HK-2 (cell line): ENCODE measurements at regions not wholly inside any gene's neighbourhood (a gene's known extent, or its start where the extent isn't known, plus 50 kb on each side); places are given as distances from the start of the nearest gene placed in this dataset.
"Not testable (repeated sequence)": the region's sequence is repeated elsewhere in the genome, so short reads cannot be mapped to it uniquely, and the experiment has no call there.

ENCODE experiments used
- DNase-seq: peaks from one replicate; pipeline ENCODE4 v3.0.0-alpha.2; 2018; ENCODE audit not compliant: unreplicated experiment

DNA sequence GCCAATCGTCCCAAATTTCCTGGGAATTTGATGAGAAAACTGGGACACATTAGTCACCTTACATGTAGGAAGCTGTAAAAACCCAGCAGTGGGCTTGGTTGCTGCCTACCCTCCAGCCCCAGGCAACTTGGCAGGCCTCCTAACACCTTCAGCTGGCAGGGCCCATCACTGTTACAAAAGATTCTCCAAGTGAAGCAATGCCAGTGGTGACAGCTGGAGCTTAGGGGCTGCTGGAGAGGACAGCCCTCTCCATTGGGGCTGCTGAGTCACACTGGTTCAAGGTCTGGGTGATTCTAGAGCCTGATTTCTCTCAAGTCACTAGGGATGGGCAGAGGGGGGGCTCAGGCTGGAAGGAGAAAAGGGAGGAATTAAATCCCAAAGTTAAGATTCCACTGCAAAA, 180.6 kb downstream of the COPRS start:
- DNase-seq: no peak

DNA sequence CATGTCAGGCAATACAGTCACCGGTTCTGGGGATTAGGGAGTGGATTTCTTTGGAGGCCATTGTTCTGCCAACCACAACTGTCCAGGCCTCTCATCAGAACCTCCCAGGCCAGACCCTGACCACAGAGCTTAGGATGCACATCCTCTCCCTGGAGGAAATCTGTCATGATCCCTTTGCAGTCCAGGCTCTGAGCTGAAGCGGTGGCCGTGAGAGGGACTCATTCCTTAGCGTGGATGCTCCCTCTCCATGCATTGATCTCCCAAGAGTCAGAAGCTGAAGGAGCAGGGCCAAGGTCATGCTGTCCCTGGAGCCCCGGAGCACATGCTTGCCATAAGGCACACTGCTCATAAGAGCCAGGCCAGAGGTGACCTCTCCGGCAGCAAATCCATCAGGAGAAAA, 181.4 kb downstream of the COPRS start:
- DNase-seq: no peak

DNA sequence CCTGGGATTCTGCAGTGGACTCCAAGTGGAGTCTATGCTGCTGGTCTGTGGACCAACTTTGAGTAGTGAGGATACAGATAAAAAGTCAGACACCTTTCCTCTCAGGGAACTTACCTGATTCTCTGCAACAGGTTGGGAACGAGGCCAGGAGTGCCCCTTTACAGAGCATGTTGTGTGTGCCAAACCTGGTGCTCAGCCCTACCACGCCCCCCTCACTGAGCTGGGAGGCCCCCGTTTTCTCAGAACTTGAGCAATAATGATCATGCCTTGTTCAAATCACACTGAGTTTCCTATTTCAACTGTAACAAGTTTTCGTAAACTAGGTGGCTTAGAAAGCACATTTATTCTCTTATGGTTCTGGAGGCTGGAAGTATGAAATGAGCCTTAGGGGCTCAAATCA, 182.0 kb downstream of the COPRS start:
- DNase-seq: no peak

DNA sequence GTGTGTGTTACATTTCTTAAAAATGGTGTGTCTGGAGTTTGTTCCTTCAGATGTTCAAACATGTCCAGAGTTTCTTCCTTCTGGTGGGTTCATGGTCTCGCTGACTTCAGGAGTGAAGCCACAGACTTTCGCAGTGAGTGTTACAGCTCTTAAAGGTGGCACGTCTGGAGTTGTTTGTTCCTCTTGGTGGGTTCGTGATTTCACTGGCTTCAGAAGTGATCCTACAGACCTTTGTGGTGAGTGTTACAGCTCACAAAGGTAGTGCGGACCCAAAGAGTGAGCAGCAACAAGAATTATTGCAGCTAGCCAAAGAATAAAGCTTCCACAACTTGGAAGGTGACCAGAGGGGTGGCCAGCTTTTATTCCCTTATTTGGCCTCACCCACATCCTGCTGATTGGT, 183.7 kb downstream of the COPRS start:
- DNase-seq: not testable (repeated sequence)

DNA sequence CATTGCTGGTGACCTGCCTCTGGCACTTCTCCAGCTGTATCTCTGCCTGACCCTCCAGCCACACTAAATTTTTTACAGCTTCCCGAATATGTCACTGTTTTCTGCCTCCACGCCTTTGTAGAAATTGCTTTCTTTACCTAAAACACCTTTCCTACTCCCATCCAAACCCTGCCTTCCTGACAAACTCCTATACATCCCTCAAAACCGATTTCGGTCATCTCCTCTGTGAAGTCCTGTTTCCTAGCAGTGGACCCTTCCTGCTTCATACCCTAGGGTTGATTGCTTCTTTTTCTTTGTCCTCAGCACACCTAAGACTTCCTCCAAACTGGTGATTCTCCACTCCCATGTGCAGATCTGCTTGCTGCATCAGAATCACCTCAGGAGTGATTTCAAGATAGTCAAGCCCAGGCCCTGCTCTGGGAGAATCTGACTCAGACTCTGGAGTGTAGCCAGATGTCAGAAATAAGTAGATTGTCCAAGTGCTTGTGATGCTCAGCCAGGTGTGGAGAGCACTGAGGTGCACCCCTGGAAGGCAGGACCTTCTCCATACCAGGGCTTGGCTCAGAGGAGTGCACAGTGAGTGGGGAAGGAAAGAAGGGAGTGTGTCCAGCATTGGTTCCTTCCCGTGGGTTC, 184.2 kb downstream of the COPRS start:
- peak; percentile 7 for DNase-seq

DNA sequence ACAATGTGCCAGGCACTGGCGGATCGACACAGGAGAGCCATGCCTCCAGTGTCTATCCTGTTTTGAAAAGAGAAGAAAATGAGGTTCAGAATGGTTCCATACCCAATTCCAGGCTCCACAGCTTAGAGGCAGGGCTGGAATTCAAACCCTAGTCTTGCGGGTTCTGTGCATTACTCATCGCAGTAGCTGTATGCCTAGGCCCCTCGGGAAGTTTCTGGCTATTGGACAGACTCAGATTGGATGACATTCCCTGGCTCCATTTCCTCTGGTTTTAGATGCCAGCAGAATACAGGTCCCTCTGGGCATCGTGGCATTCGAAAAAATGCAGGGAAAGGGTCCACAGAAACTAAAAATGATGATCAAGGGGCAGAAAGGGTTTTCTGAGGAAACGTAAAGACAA, 184.7 kb downstream of the COPRS start:
- DNase-seq: no peak

DNA sequence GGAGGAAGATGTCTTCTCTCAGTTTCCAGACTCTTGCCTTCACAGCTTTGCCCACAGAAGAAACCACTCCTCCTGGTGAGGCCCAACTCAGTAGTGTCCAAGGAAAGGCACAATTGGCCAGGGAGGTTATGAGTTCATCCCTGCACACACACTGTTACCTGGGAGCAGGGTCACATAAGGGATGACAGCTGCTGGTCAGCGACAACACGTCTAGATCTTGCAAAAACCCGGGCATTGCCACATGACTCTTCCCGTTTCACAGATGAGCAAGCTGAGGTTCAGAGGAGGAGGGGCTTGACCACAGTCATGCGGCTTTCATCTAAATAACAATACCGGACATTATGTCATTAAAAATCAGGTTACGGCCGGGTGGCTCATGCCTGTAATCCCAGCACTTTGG, 186.0 kb downstream of the COPRS start:
- DNase-seq: no peak

DNA sequence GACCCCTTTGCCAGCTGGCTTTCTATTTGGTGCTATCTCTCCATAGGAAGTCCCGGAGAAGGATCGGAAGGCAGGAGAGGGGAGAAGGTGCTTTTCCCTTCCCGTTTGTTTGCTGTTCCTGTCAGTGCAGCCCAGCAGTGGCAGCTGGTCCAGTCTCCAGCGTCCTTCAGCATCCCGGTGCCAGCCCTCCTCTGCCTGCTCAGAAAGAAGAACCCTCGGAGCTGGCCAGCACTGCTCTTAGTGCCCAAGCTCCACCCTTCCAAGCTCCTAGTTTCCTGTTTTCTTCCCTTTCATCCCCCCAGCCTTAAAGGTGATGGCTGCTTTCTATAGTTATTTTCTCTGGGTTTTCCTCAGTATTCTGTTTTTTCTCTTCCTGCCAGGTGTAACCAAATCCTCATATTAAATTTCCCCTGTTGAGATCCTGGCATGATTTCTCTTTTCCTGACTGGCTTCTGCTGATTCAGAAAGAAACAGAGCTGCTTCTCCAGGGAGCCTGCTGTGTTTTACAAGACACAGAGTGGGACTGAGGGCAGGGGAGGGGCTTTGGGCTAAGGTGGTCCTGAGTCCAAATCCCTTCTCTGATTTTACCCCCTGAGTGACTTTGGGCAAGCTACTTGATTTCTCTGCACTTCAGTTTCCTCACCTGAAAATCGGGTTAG, 186.8 kb downstream of the COPRS start:
- DNase-seq: no peak

DNA sequence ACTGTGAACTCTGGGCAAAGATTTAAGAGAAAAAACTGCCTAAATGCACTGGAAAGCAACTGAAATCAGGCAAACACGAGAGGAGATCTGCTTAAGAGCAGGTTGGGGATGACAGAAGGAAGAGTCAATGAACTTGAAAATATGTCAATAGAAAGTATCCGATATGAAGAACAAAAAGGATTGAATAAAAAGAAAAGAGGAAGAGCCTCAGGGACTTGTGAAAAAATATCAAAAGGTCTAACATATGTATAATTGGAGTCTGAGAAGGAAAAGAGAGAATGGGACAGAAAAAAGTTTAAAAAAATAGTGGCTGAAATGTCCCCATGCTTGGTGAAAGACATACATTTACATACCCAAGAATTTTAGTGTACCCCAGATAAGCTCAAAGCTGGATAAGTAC, 195.5 kb downstream of the COPRS start:
- DNase-seq: no peak

DNA sequence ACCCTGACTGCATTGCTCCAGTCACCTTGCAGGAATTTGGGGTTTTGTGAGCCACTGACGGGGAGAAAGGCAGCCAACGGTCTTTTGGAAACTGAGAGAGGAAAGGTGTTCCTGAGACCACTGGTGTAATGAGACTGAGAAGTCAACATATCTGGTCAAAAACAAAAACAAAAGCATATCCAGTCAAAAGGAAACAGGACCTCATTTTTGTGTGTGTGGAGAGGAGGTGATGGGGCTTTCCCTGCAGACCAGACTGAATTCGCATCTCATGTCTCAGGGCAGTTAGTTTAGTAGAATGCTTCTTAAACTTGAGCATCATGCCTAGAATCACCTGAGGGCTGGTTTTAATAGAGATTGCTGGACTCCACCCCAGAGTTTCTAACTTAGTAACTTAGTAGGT, 198.4 kb downstream of the COPRS start:
- DNase-seq: no peak

DNA sequence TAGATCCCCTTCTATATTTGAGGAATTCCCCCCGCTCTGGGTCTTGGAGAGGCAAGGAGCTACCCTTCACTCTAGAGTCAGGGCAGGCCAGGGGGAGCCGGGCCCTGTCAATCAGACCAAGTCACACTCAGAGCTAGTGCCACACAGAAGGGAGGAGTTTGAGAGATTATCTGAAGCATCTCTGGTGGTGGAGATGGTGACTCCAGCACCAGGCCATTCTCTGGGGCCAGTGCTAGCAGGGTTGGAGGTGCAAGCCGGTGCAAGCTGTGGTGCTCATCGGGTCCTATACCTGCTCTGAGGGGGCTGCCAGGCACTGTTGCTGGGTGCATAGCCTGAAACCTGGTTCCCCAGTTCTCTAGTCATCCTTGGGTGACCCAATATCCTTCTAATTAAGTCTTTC, 201.2 kb downstream of the COPRS start:
- DNase-seq: no peak

DNA sequence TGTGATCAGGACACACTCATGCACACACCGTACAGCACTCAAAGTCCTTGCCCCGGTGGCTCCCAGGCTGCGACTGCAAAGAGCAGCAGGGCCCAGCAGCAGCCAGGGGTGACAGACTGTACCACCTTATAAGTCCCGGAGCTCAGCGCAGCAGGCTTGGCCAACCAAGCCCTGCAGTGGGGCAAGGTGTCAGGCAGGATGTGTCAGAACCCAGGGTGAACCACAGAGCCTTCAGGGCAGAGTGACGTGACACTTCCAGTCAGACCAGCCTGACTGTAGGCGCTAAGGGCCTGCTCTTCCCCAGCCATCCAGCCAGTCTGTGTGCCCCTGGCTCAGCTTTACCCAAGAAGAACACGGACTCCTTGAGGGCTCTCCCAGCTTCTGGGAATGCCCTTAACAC, 204.1 kb downstream of the COPRS start:
- peak; percentile 10 for DNase-seq

DNA sequence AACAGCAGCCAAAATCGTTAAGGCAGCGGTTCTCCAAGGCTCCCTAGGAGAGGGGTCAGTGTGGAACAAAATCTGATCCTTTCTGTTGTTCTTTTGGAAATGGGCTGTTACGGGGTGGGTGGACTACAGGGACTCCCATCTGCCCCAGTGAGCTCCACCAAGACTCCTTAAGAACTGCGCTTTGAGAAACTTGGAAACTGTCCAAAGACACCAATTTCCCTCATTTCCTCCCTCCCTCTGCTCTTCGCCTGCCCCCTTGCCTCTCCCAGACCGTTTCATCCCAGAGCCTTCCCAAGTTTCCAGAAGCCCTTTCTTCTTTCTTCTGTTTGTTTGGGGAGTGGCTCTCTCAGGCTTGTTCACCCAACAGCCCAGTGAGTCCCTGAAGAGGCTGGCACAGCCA, 205.4 kb downstream of the COPRS start:
- no peak for DNase-seq

DNA sequence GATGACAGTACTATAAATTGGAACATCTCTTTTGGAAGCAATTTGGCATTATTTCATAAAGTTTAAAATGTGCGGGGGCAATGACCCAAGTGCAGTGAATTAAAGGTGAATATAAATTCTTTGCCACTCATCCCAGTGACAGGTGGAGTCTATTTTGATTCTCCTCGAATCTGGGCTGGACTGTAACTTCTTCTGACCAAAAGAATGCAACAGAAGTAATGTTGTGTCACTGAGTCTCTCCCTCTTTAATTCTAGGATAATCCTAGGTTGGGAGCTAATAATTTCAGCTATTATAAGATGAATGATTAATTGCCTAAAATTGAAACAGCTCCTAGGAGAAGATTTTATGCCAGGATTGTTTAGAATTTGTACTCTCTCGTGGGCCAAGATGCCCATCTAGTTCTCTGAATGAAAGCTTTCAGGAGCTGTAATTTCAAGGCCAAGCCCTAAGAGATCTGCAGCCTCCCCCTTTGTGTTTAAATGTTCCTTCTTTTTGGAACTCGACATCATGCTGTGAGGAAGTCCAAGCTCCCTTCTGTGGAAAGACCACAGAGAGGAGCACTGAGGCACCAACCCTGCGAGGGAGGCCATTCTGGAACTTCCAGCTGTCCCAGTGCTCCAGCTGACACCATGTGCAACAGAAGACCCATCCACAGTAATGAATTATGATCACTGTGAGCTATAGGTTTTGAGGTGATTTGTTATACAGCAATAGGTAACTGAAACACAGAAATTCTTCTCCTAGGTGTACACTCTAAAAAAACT, 208.1 kb downstream of the COPRS start:
- DNase-seq: no peak

DNA sequence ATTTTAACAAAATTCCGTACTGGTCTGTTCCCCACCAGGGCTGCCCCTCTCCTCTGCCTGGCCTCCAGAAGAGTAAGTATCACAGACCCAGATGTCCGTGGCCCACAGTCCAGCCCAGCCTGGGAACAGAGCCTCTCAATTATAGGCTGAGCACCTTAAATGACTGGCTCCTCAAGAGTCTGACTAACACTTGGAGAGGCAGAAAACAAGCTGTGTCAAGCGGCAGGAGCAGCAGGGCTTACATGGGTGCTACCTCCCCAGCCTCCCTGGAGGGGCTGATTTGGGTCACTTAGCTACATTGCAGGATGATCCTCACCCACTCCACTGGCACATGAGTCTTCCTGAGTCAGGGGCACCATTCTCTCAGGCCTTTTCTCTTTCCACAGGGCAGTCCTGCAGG, 209.7 kb downstream of the COPRS start:
- DNase-seq: no peak

DNA sequence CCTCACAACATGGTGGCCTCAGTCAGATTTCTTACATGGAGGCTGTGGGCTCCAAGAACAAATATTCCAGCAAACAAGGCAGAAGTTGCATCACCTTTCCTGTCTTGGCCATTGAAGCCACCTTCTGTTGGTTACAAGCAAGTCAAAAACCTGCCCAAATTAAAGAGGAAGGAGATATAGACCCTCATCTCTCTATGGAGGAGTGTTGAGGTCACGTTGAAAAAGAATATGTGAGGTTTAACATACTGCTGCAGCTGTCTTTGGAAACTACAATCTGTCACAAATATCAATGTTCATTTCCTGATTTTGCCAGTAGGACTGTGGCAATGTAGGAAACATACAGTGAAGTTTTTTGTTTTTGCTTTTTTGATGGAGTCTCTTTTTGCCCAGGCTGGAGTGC, 211.4 kb downstream of the COPRS start:
- no peak for DNase-seq

DNA sequence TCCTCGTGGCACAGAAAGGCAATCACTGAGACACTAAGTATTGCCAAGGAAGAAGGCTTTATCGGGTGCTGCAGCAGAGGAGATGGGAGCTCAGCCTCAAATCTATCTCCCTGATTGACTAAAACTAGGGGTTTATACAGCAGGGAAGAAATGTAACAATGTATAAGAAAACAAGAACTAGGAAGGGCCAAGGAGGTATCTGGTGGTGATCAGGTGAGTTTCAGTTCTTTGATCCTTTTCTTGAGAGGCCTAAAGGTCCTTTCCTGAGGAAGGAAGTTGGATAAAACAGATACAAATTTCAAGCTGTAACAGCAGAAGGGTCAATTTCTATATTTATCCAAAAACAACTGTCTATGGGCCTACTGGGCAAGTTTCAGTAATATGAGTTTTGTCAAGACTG, 212.4 kb downstream of the COPRS start:
- no peak for DNase-seq

DNA sequence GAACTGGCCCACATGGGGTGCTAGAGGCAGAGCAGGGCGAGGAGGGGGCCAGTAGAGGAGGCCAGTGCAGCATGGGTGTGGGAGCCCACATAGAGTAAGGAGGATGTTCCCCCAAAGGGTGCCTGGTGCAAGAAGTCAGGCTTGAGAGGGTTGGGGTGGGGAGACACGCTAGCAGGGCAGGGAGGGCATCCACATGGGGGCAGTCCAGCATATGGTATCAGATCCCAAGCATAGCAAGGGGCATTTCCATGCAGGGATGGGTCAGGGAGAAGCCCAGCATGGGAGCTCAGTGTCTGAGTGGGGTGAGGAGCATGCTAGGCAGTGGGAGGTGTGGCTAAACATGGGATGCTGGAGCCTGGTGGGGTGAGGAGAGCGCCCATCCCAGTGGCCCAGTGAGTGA, 213.7 kb downstream of the COPRS start:
- DNase-seq: no peak

DNA sequence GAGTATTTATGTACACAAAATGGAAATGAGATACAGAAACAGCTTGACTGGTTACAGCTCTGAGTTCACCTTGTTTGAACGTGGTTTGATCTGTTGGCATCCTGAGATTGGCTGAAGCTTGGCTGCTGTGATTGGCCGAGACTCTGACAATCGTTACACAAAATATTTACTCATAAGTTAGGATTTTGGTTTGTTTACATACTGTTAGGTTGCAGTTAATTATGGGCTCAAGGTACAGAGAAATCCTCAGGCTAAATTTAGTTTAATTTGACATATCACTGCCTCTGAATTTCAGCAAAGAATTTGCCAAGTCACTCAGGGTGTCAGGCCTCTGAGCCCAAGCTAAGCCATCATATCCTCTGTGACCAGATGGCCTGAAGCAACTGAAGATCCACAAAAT, 227.3 kb downstream of the COPRS start:
- DNase-seq: no peak

DNA sequence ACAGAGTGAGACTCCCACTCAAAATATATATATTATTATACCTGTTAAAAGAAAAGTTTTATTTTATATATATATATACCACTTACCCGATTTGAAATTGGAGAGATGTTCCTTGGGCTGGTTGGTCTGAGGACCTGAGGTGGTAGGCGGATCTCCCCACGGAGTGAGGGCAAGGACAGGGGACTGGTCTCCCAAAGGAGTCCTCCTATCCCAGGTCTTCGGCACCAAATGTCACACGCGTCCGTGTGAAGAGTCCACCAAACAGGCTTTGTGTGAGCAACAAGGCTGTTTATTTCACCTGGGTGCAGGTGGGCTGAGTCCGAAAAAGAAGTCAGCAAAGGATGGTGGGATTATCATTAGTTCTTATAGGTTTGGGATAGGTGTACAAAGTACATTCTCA, 228.2 kb downstream of the COPRS start:
- DNase-seq: not testable (repeated sequence)

DNA sequence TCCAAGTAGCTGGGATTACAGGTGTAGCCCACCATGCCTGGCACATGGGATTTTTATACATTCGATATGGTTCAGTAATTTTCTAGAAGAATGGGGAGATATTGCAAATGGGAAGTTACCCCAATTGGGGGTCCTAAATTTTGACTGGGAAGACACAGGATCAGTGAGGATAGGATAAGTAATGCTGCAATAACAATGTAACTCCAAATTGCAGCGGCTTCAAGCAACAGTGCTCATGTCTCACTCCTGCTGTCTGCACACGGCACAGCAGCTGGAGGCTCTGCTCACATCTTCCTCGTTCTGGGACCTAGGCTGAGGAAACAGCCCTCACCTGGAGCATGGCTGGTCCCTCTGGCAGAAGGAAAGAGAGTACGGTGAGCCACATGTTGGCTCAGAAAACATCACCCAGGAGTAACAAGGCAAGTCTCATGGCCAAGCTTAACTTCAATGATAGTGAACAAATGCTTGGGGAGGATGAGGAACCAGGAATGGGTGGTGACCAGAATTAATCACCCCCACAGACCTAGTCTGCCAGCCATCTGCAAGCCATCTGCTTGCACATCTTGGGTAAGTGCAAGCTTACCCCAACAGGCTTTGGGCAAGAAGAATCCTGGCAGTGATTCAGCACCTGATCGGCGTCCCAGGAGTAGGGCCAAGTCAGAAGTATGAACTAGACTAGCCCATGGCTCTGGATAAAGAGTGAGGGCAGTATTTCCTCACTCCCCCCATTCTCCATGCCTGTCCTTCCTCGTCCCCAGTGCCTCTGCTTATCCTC, 229.2 kb downstream of the COPRS start:
- DNase-seq: no peak

DNA sequence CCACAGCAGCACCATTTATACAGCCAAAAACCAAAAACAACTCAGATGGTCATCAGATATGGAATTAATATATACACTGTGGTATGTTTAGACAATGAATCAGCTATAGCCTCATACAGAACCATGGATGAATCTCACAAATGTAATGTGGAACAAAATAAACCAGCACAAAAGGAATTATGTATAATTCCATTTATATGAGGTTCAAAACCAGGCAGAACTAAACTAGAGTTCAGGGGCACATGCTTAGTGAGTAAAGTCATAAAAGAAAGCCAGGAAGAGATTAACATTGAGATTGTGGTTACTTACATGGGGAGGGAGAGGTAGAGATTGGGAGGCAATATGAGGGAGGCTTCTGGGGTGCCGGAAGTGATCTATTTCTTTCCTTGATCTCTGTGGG, 231.1 kb downstream of the COPRS start:
- DNase-seq: no peak

DNA sequence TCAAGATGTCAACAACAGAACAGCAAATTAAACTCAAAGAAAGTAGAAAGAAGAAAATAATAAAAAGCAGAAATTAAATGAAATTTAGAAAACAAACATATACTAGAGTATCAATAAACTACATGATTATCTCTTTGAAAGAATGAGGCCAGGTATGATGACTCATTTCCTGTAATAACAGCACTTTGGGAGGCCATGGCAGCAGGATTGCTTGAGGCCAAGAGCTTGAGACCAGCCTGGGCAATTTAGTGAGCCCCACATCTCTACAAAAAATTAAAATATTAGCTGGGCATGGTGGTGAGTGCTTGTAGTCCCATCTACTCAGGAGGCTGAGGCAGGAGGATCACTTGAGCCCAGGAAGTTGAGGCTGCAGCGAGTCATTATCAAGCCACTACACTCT, 232.5 kb downstream of the RAB11FIP4 start:
- DNase-seq: no peak
